HCT116 (cell line): ENCODE measurements at regions not wholly inside any gene's neighbourhood (a gene's known extent, or its start where the extent isn't known, plus 50 kb on each side); places are given as distances from the start of the nearest gene placed in this dataset.
"Not testable (repeated sequence)": the region's sequence is repeated elsewhere in the genome, so short reads cannot be mapped to it uniquely, and the experiment has no call there.

Source experiments
- ATF3 ChIP-seq: IDR thresholded peaks from 2 replicates; pipeline ENCODE4 v1.6.1; 2012
- CTCF ChIP-seq, 3 experiments: fragments of 200-600 bp in 1 of 3; sonication (generic) in 1 of 3; IDR thresholded peaks in 2 of 3; conservative IDR thresholded peaks in 1 of 3; 2 replicates each; pipeline ENCODE4 v1.5.1; 2012 to 2017; ENCODE audit warnings: low read depth in 2 of 3, low read length in 2 of 3, antibody characterized with exemption in 1 of 3, borderline replicate concordance in 1 of 3, control low read depth in 1 of 3, mild to moderate bottlenecking in 1 of 3, mixed read lengths in 1 of 3, mixed run types in 1 of 3, moderate library complexity in 1 of 3; ENCODE audit not compliant: insufficient read depth in 1 of 3
- ELF1 ChIP-seq: IDR thresholded peaks from 2 replicates; pipeline ENCODE4 v1.6.1; 2012; ENCODE audit warnings: low read depth, borderline replicate concordance
- EZH2 ChIP-seq: fragments of 200-600 bp; sonication (generic); IDR thresholded peaks from 2 replicates; pipeline ENCODE4 v1.6.1; 2017; ENCODE audit warnings: antibody characterized with exemption, mixed run types
- JUND ChIP-seq: IDR thresholded peaks from 2 replicates; pipeline ENCODE4 v1.6.1; 2012
- POLR2A ChIP-seq: IDR thresholded peaks from 2 replicates; pipeline ENCODE4 v1.7.0; 2011; ENCODE audit warnings: borderline replicate concordance; ENCODE audit not compliant: insufficient read depth, insufficient read length; ENCODE audit errors: extremely low read depth
- POLR2AphosphoS5 ChIP-seq: IDR thresholded peaks from 2 replicates; pipeline ENCODE4 v1.6.1; 2011; ENCODE audit warnings: mild to moderate bottlenecking, low read depth, low read length, moderate library complexity
- REST ChIP-seq: IDR thresholded peaks from 2 replicates; pipeline ENCODE4 v1.6.1; 2012; ENCODE audit warnings: low read depth
- SP1 ChIP-seq: IDR thresholded peaks from 2 replicates; pipeline ENCODE4 v1.6.1; 2012; ENCODE audit warnings: low read depth
- SRF ChIP-seq: IDR thresholded peaks from 2 replicates; pipeline ENCODE4 v1.6.1; 2012; ENCODE audit warnings: low read depth
- YY1 ChIP-seq: IDR thresholded peaks from 2 replicates; pipeline ENCODE4 v1.6.1; 2011; ENCODE audit warnings: low read length, low read depth, moderate library complexity, mild to moderate bottlenecking; ENCODE audit not compliant: insufficient replicate concordance; ENCODE audit errors: extremely low read depth
- ZFX ChIP-seq: fragments of 450-650 bp; IDR thresholded peaks from 2 replicates; pipeline ENCODE4 v1.6.1; 2017

- not testable (repeated sequence) for TF ChIP-seq POLR2A; CTCF (IDR thresholded peaks at IDR 0.05 in 2 of 3, conservative IDR thresholded peaks at IDR 0.05 in 1 of 3; ENCODE audit: borderline replicate concordance in 1 of 3, insufficient read depth in 1 of 3, low read depth in 2 of 3, low read length in 2 of 3); ATF3; ELF1; ZFX; POLR2AphosphoS5; EZH2; SRF; REST; SP1; JUND; YY1
Observed at GRCh38 chr1:148341729-148342128, 141.4 kb downstream of the PPIAL4G start.
